SH-SY5Y (cell line): ENCODE measurements at regions not wholly inside any gene's neighbourhood (a gene's known extent, or its start where the extent isn't known, plus 50 kb on each side); places are given as distances from the start of the nearest gene placed in this dataset.

Experiments
- GATA2 ChIP-seq: IDR thresholded peaks from 2 replicates; pipeline ENCODE4 v1.6.1; 2011; ENCODE audit warnings: mild to moderate bottlenecking, low read depth, low read length
- GATA3 ChIP-seq: IDR thresholded peaks from 2 replicates; pipeline ENCODE4 v1.6.1; 2011; ENCODE audit warnings: low read depth, mild to moderate bottlenecking, low read length, moderate library complexity

GRCh38 chr18:43797347-43797746 lies 520.1 kb upstream of the SYT4 start:
- no peak for TF ChIP-seq GATA2
- TF ChIP-seq GATA3, result no peak
